OCI-LY3 (cell line): ENCODE measurements at regions not wholly inside any gene's neighbourhood (a gene's known extent, or its start where the extent isn't known, plus 50 kb on each side); places are given as distances from the start of the nearest gene placed in this dataset.
A peak's percentile ranks its signal among the peaks of the same experiment; 100 is the strongest.

Experiments
- H2AFZ ChIP-seq: fragments of 200-600, 300-600 bp; shearing (Covaris generic); 2 replicates; pipeline ENCODE4 v1.6.0; 2014; ENCODE audit warnings: antibody characterized with exemption, low read depth, low read length
- H3K27ac ChIP-seq: fragments of 200-600, 300-600 bp; sonication (generic); 2 replicates; pipeline ENCODE4 v1.5.1; 2014; ENCODE audit warnings: mild to moderate bottlenecking, low read length, moderate library complexity, mixed read lengths
- H3K27me3 ChIP-seq: fragments of 200-600, 300-600 bp; sonication (generic); 2 replicates; pipeline ENCODE4 v1.6.1; 2014; ENCODE audit warnings: low read depth, low read length, mixed read lengths
- H3K36me3 ChIP-seq: fragments of 200-600, 300-600 bp; sonication (generic); replicated peaks from 2 replicates; pipeline ENCODE3; 2014; ENCODE audit warnings: low read depth, low read length, mixed read lengths
- H3K4me1 ChIP-seq: fragments of 300-600, 200-600 bp; sonication (generic); 2 replicates; pipeline ENCODE4 v1.6.1; 2014; ENCODE audit warnings: low read length, mixed read lengths
- H3K4me2 ChIP-seq: fragments of 200-600, 300-600 bp; sonication (generic); 2 replicates; pipeline ENCODE4 v1.6.1; 2014; ENCODE audit warnings: low read length, mixed read lengths
- H3K4me3 ChIP-seq: fragments of 300-600, 200-600 bp; sonication (generic); 2 replicates; pipeline ENCODE4 v1.5.1; 2014; ENCODE audit warnings: antibody characterized with exemption, mild to moderate bottlenecking, low read length, moderate library complexity
- H3K79me2 ChIP-seq: fragments of 300-600, 200-600 bp; shearing (Covaris generic); 2 replicates; pipeline ENCODE4 v1.6.1; 2014; ENCODE audit warnings: mild to moderate bottlenecking, low read length, mixed read lengths
- H3K9ac ChIP-seq: fragments of 300-600, 200-600 bp; shearing (Covaris generic); 2 replicates; pipeline ENCODE4 v1.6.0; 2014; ENCODE audit warnings: mild to moderate bottlenecking, low read length, moderate library complexity
- H3K9me3 ChIP-seq: fragments of 200-600, 300-600 bp; shearing (Covaris generic); 2 replicates; pipeline ENCODE4 v1.6.1; 2014; ENCODE audit warnings: low read length, mixed read lengths; ENCODE audit not compliant: insufficient read depth
- H4K20me1 ChIP-seq: fragments of 200-600, 300-600 bp; sonication (generic); 2 replicates; pipeline ENCODE4 v1.6.1; 2016; ENCODE audit warnings: low read length, mixed read lengths; ENCODE audit not compliant: insufficient read depth
- CTCF ChIP-seq: fragments of 200-600, 300-600 bp; sonication (generic); IDR thresholded peaks from 2 replicates; pipeline ENCODE4 v1.5.1; 2014; ENCODE audit warnings: antibody characterized with exemption, low read length, low read depth
- EZH2phosphoT487 ChIP-seq: fragments of 200-600 bp; shearing (Covaris generic); IDR thresholded peaks from 2 replicates; pipeline ENCODE4 v1.6.1; 2018; ENCODE audit warnings: antibody characterized with exemption, mixed run types, low read depth

DNA sequence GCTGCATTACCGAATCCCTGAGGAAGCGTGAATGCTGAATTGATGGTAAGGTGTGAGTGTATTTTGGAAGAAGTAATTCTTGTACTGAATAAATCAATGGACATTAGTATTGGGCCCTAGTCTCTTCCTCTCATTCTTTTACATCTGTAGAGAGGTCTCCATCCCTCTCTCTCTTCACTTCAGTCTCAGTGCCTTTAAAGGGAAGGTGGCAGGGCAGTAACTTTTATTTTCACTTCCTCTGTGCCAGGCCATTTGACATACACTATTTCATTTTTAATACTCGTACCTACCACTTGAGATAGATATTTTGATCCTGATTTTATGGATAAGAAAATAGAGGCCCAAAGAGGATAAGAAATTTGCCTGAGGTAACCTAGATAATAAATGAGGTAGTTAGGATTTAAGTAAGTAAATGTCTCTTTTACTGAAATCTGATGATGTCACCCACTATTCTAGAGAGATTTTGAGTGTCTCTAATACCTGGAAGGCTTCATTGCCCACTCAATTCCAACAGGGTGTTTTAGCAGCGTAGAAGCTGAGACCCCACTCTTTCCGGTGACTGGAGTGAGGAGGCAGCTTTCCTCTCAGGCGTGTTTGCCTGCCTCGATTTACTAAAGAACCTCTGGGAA, 177.9 kb upstream of the PRICKLE1 start:
- H3K4me2 ChIP-seq: peak overlapping the region; percentile 14; the same call in 1 of the 2 replicates
- H3K4me1 ChIP-seq: peaks cover 21% of the 10 kb centered on the region
- TF ChIP-seq CTCF (no peak), EZH2phosphoT487 (no peak)
- H2AFZ ChIP-seq: no peak overlapping the region
- no peaks in the 10 kb centered on the region for H3K36me3 ChIP-seq
- H3K79me2 ChIP-seq: no peaks in the 10 kb centered on the region
- H3K27ac ChIP-seq: no peak overlapping the region
- H3K9me3 ChIP-seq: no peaks in the 10 kb centered on the region
- H4K20me1 ChIP-seq: no peaks in the 10 kb centered on the region
- no peak overlapping the region for H3K9ac ChIP-seq
- no peaks in the 10 kb centered on the region for H3K27me3 ChIP-seq
- no peak overlapping the region for H3K4me3 ChIP-seq

GRCh38 chr12:42766754-42767153, 177.2 kb upstream of the PRICKLE1 start:
- no peak overlapping the region for H3K4me3 ChIP-seq
- H3K27me3 ChIP-seq: no peaks in the 10 kb centered on the region
- no peaks in the 10 kb centered on the region for H4K20me1 ChIP-seq
- H2AFZ ChIP-seq: no peak overlapping the region
- H3K4me2 ChIP-seq: no peak overlapping the region
- TF ChIP-seq EZH2phosphoT487 (no peak), CTCF (no peak)
- H3K79me2 ChIP-seq: no peaks in the 10 kb centered on the region
- H3K9me3 ChIP-seq: no peaks in the 10 kb centered on the region
- no peak overlapping the region for H3K27ac ChIP-seq
- peaks cover 26% of the 10 kb centered on the region for H3K4me1 ChIP-seq
- no peak overlapping the region for H3K9ac ChIP-seq
- no peaks in the 10 kb centered on the region for H3K36me3 ChIP-seq

GRCh38 chr12:42766026-42766425, 176.5 kb upstream of the PRICKLE1 start:
- H3K79me2 ChIP-seq: no peaks in the 10 kb centered on the region
- no peaks in the 10 kb centered on the region for H3K27me3 ChIP-seq
- peaks cover 29% of the 10 kb centered on the region for H3K4me1 ChIP-seq
- H3K9ac ChIP-seq: no peak overlapping the region
- no peak overlapping the region for H3K4me2 ChIP-seq
- no peak overlapping the region for H3K27ac ChIP-seq
- H3K36me3 ChIP-seq: no peaks in the 10 kb centered on the region
- no peaks in the 10 kb centered on the region for H4K20me1 ChIP-seq
- no peak overlapping the region for H2AFZ ChIP-seq
- no peaks in the 10 kb centered on the region for H3K9me3 ChIP-seq
- no peak overlapping the region for H3K4me3 ChIP-seq
- TF ChIP-seq EZH2phosphoT487: no peak
- no peak for TF ChIP-seq CTCF

DNA sequence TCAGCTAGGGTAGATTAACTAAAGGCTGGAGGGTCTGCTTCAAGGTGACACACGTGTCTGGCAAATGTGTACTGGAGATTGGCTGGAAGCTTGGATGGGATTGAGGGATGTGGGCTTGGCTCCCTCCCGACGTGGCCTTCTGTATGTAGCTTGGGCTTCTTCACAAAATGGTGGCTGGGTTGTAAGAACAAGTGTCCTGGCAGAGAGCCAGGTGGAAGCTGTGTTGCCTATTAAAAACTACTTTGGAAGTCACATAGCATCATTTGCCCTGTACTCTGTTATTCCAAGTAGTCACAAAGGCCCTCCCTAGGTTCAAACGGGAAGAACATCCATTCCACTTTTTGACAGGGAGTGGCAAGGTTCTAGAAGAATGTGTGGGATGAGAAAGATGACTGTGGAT, 174.1 kb upstream of the PRICKLE1 start:
- no peaks in the 10 kb centered on the region for H3K79me2 ChIP-seq
- peaks cover 29% of the 10 kb centered on the region for H3K4me1 ChIP-seq
- no peak overlapping the region for H3K4me3 ChIP-seq
- no peaks in the 10 kb centered on the region for H3K27me3 ChIP-seq
- H3K36me3 ChIP-seq: no peaks in the 10 kb centered on the region
- no peak overlapping the region for H3K27ac ChIP-seq
- no peak overlapping the region for H3K4me2 ChIP-seq
- H4K20me1 ChIP-seq: no peaks in the 10 kb centered on the region
- H2AFZ ChIP-seq: no peak overlapping the region
- no peaks in the 10 kb centered on the region for H3K9me3 ChIP-seq
- no peak overlapping the region for H3K9ac ChIP-seq
- TF ChIP-seq EZH2phosphoT487 (no peak), CTCF (no peak)
